SU-DHL-6 (cell line): ENCODE measurements at regions not wholly inside any gene's neighbourhood (a gene's known extent, or its start where the extent isn't known, plus 50 kb on each side); places are given as distances from the start of the nearest gene placed in this dataset.

Experiments
- CTCF ChIP-seq: fragments of 200-600 bp; sonication (generic); IDR thresholded peaks from one replicate; pipeline ENCODE4 v1.5.1; 2017; ENCODE audit warnings: antibody characterized with exemption, mild to moderate bottlenecking, low read length, moderate library complexity; ENCODE audit not compliant: insufficient read depth, poor library complexity, severe bottlenecking
- EZH2phosphoT487 ChIP-seq: fragments of 200-600 bp; sonication (generic), shearing (Covaris generic); conservative IDR thresholded peaks from 2 replicates; pipeline ENCODE4 v1.6.1; 2018; ENCODE audit warnings: mild to moderate bottlenecking, antibody characterized with exemption, low read length, moderate library complexity, mixed read lengths

- TF ChIP-seq EZH2phosphoT487 (no peak), CTCF (no peak)
These were observed 92.0 kb downstream of the TMPRSS5 start for GRCh38 chr11:113614097-113614496.
